ENCODE measurements at regions not wholly inside any gene's neighbourhood (a gene's known extent, or its start where the extent isn't known, plus 50 kb on each side); places are given as distances from the start of the nearest gene placed in this dataset.

DNA sequence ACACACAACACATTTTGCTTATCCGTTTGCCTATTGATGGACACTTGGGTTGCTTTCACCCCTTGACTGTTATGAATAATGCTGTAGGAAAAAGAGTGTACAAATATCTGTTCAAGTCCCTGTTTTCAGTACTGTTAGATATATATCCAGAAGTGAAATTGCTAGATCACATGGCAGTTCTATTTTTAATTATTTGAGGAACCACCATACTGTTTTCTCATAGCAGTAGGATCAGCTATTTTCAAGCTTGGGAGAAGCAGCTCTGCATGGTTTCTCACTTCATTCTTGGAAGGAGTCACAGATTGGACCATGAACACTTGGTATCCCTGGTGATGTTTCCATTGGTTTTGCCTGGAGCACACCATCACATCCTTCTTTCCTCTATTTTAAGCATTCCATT lies 114.4 kb upstream of the ZP4 start:
- DNase-seq (ENCODE audit: low read depth), result no peak
- H3K4me3 ChIP-seq (ENCODE audit: low read depth, low read length), result no peak overlapping the region
- TF ChIP-seq, protein P1, sequence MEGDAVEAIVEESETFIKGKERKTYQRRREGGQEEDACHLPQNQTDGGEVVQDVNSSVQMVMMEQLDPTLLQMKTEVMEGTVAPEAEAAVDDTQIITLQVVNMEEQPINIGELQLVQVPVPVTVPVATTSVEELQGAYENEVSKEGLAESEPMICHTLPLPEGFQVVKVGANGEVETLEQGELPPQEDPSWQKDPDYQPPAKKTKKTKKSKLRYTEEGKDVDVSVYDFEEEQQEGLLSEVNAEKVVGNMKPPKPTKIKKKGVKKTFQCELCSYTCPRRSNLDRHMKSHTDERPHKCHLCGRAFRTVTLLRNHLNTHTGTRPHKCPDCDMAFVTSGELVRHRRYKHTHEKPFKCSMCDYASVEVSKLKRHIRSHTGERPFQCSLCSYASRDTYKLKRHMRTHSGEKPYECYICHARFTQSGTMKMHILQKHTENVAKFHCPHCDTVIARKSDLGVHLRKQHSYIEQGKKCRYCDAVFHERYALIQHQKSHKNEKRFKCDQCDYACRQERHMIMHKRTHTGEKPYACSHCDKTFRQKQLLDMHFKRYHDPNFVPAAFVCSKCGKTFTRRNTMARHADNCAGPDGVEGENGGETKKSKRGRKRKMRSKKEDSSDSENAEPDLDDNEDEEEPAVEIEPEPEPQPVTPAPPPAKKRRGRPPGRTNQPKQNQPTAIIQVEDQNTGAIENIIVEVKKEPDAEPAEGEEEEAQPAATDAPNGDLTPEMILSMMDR (IDR thresholded peaks at IDR 0.05; ENCODE audit: low read depth, low read length, missing control alignments), result no peak

DNA sequence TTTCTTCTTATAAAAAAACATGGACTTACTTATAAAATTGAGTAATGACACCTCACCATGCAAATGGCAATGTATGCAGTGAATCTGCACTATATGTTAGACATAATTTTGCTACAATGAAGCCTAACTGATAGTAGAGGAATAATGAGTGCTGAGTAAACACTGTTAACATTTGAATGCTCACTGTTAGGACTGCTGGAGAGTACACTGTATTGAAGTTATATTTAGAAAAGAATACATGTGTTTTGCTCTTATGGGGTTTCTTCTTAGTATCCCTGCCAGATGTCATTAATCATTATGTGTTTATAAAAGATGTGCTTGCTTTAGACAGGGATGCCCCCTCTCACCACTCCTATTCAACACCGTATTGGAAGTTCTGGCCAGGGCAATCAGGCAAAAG lies 111.1 kb upstream of the ZP4 start:
- TF ChIP-seq, protein P1 (IDR thresholded peaks at IDR 0.05; ENCODE audit: low read depth, low read length, missing control alignments), result no peak
- no peak overlapping the region for H3K4me3 ChIP-seq (ENCODE audit: low read depth, low read length)
- DNase-seq (ENCODE audit: low read depth), result no peak

DNA sequence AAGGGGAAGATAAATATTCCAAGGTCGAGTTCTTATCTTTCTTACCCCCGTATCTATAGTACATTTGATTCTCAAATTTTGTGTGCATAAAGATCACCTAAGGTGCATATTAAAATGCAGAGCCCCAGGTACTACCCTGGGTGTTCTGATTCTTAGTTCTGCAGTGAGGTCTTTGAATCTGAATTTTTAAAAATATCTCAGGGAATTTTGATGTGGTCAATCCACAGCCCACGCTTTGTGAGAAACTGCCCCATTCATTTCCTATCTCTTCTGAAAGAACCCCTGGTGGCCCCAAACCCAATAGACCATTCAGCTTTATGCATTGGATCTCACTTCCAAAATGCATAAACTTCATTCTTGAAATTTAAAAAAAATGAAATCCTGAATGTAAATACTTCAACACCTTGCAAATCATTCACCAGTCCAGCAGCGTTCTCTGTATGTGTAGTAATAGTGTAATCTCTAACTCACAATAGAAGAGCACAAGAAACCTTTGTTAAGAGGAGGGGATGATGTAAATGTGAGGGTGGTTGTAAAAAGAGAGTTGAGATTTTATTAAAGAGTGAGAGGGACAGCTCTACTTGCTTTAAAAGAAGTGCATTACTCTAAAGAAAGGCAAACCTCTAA lies 108.8 kb upstream of the ZP4 start:
- DNase-seq (ENCODE audit: low read depth), result no peak
- no peak overlapping the region for H3K4me3 ChIP-seq (ENCODE audit: low read depth, low read length)
- TF ChIP-seq, protein P1 (IDR thresholded peaks at IDR 0.05; ENCODE audit: low read depth, low read length, missing control alignments), result no peak

DNA sequence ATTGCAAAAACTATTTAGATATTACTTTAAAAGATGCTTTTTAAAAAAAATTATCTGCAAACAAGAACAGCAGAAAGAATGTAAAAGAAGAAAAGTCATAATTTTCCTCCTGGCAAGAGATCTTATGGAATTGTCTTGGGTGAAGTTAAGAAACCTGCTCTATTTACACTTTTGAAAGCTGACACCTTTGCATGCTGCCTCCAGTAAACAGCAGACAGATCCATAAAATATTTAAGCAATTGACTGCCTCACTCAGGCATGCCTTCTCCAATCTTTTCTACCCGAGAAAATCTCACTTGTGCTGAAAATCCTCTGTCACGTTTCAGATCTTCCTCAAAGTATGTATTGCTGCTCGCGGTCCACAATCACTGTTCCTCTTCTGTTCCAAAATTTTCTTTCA lies 107.9 kb upstream of the ZP4 start:
- H3K4me3 ChIP-seq (ENCODE audit: low read depth, low read length), result no peak overlapping the region
- DNase-seq (ENCODE audit: low read depth), result no peak
- TF ChIP-seq, protein P1 (IDR thresholded peaks at IDR 0.05; ENCODE audit: low read depth, low read length, missing control alignments), result no peak

DNA sequence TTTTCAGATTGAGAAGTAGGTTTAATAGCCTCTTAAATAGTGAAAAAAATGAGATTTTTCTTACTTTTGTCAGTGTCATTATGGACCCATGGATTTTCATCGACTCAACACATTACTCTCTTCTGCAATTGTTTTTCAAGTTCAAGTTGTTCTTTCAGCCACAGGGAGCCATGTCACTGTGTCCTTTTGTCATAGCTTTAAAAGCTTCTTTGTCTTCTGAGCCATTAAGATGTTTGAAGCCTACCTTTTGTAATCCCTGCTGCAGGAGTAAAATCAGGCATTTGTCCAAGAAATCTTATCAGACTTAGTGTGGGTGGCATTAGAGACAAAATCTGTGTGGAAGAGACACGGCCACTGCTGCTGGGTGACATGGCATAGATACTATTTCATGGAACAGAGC lies 92.8 kb upstream of the ZP4 start:
- TF ChIP-seq, protein P1 (IDR thresholded peaks at IDR 0.05; ENCODE audit: low read depth, low read length, missing control alignments), result no peak
- DNase-seq (ENCODE audit: low read depth), result no peak
- H3K4me3 ChIP-seq (ENCODE audit: low read depth, low read length), result no peak overlapping the region

DNA sequence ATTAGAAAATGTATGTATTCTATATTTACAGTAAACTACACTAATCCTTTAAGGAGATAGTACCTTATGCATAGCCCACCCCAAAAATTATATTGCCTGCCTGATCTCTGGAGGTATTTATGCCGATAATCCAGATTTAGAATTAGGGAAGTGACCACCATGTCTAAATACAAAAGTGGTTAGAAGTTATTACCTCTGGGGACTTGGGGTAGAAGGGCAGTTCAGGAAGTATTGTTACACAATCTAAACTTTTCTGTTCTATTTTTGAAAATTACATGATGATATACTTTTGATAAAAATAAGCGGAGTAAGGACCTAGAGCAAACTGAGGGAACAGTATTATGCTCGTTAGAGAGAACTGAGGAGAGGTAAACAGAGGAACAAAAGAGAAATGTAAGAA lies 90.5 kb upstream of the ZP4 start:
- no peak for DNase-seq (ENCODE audit: low read depth)
- TF ChIP-seq, protein P1 (IDR thresholded peaks at IDR 0.05; ENCODE audit: low read depth, low read length, missing control alignments), result no peak
- H3K4me3 ChIP-seq (ENCODE audit: low read depth, low read length), result no peak overlapping the region

DNA sequence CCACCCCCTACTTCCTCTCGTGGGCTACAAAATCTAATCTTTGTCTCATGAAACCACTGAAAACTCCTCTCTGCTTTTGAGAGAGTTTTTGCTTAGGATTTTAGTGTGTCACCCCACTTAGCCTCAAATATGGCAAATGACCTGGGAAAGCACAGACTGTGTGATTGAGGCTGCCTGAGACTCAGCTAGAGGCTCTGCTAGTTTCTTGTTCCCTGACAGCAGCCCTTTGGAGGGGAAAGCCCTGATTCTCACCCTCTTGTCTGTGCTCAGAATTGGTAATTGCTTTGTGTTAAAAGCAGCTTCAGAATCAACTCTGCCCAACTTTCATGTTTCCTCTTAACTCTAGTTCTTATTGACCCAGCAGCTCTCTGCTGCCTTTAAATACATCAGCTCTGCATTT lies 85.6 kb upstream of the ZP4 start:
- no peak for DNase-seq (ENCODE audit: low read depth)
- TF ChIP-seq, protein P1 (IDR thresholded peaks at IDR 0.05; ENCODE audit: low read depth, low read length, missing control alignments), result no peak
- H3K4me3 ChIP-seq (ENCODE audit: low read depth, low read length), result no peak overlapping the region
